H9 (cell line): ENCODE measurements at regions not wholly inside any gene's neighbourhood (a gene's known extent, or its start where the extent isn't known, plus 50 kb on each side); places are given as distances from the start of the nearest gene placed in this dataset.

ENCODE experiments used
- DNase-seq: peaks from one replicate; pipeline ENCODE4 v3.0.0-alpha.2; 2017
- H2AFZ ChIP-seq: one replicate; pipeline ENCODE4 v1.6.1; 2013; ENCODE audit warnings: mild to moderate bottlenecking, low read length, control low read depth, moderate library complexity
- H2AK5ac ChIP-seq: 2 replicates; pipeline ENCODE4 v1.6.1; 2013; ENCODE audit warnings: low read length, control low read depth, mixed read lengths; ENCODE audit not compliant: insufficient read length
- H2BK120ac ChIP-seq: one replicate; pipeline ENCODE4 v1.6.1; 2013; ENCODE audit warnings: low read depth, mild to moderate bottlenecking, low read length, control low read depth, inconsistent platforms; ENCODE audit not compliant: poor library complexity, severe bottlenecking
- H2BK12ac ChIP-seq: 2 replicates; pipeline ENCODE4 v1.6.1; 2013; ENCODE audit warnings: low read length, control low read depth, mixed read lengths, low read depth; ENCODE audit not compliant: insufficient read length
- H2BK15ac ChIP-seq: 2 replicates; pipeline ENCODE4 v1.6.1; 2013; ENCODE audit warnings: low read depth, low read length, control low read depth
- H2BK20ac ChIP-seq: one replicate; pipeline ENCODE4 v1.6.1; 2013; ENCODE audit warnings: low read depth, mild to moderate bottlenecking, low read length, control low read depth, inconsistent platforms; ENCODE audit not compliant: poor library complexity, severe bottlenecking
- H2BK5ac ChIP-seq: 2 replicates; pipeline ENCODE4 v1.6.1; 2013; ENCODE audit warnings: low read length, control low read depth, mixed read lengths; ENCODE audit not compliant: insufficient read length
- H3K14ac ChIP-seq: 2 replicates; pipeline ENCODE4 v1.6.1; 2013; ENCODE audit warnings: low read length, control low read depth; ENCODE audit not compliant: insufficient read depth
- H3K18ac ChIP-seq: 2 replicates; pipeline ENCODE4 v1.6.1; 2013; ENCODE audit warnings: low read depth, mild to moderate bottlenecking, mixed read lengths, low read length, control low read depth; ENCODE audit not compliant: insufficient read length
- H3K23ac ChIP-seq: 2 replicates; pipeline ENCODE4 v1.6.1; 2013; ENCODE audit warnings: low read length, control low read depth, mixed read lengths, low read depth; ENCODE audit not compliant: insufficient read length
- H3K23me2 ChIP-seq: 2 replicates; pipeline ENCODE4 v1.6.1; 2013; ENCODE audit warnings: low read depth, mild to moderate bottlenecking, mixed read lengths, low read length, control low read depth; ENCODE audit not compliant: insufficient read length, poor library complexity, severe bottlenecking
- H3K27ac ChIP-seq: 2 replicates; pipeline ENCODE4 v1.5.1; 2013; ENCODE audit warnings: low read length, control low read depth, mixed read lengths, low read depth; ENCODE audit not compliant: insufficient read length
- H3K27me3 ChIP-seq: 2 replicates; pipeline ENCODE4 v1.6.1; 2013; ENCODE audit warnings: low read length, control low read depth, inconsistent platforms; ENCODE audit not compliant: insufficient read depth
- H3K4ac ChIP-seq: 2 replicates; pipeline ENCODE4 v1.6.1; 2013; ENCODE audit warnings: low read depth, mild to moderate bottlenecking, control low read depth, inconsistent platforms, low read length, moderate library complexity
- H3K4me1 ChIP-seq: 2 replicates; pipeline ENCODE4 v1.6.1; 2013; ENCODE audit warnings: low read length, control low read depth, inconsistent platforms; ENCODE audit not compliant: insufficient read depth
- H3K4me2 ChIP-seq: 2 replicates; pipeline ENCODE4 v1.6.1; 2013; ENCODE audit warnings: low read length, control low read depth, mixed read lengths; ENCODE audit not compliant: insufficient read length, insufficient read depth
- H3K56ac ChIP-seq: 2 replicates; pipeline ENCODE4 v1.6.1; 2013; ENCODE audit warnings: low read depth, mild to moderate bottlenecking, mixed read lengths, low read length, control low read depth; ENCODE audit not compliant: insufficient read length
- H3K79me1 ChIP-seq: 2 replicates; pipeline ENCODE4 v1.6.1; 2013; ENCODE audit warnings: low read depth, mild to moderate bottlenecking, moderate library complexity, low read length, control low read depth, inconsistent platforms; ENCODE audit not compliant: insufficient read depth, poor library complexity, severe bottlenecking
- H3K79me2 ChIP-seq: 2 replicates; pipeline ENCODE4 v1.6.1; 2013; ENCODE audit warnings: low read length, control low read depth, inconsistent platforms; ENCODE audit not compliant: insufficient read depth
- H3K9ac ChIP-seq: 2 replicates; pipeline ENCODE4 v1.6.1; 2013; ENCODE audit warnings: low read length, control low read depth, mixed read lengths; ENCODE audit not compliant: insufficient read length; ENCODE audit errors: extremely low read depth
- H3K9me3 ChIP-seq: one replicate; pipeline ENCODE4 v1.6.1; 2013; ENCODE audit warnings: low read depth, low read length, inconsistent platforms; ENCODE audit not compliant: control insufficient read depth
- H3T11ph ChIP-seq: one replicate; pipeline ENCODE4 v1.6.1; 2013; ENCODE audit warnings: mild to moderate bottlenecking, low read length, control low read depth, inconsistent platforms
- H4K20me1 ChIP-seq: one replicate; pipeline ENCODE4 v1.6.1; 2013; ENCODE audit not compliant: control insufficient read depth, insufficient read length, insufficient read depth
- H4K5ac ChIP-seq: 2 replicates; pipeline ENCODE4 v1.6.1; 2013; ENCODE audit warnings: low read depth, mild to moderate bottlenecking, mixed read lengths, low read length, control low read depth; ENCODE audit not compliant: insufficient read length
- H4K8ac ChIP-seq: replicated peaks from 2 replicates; pipeline ENCODE4 v1.6.1; 2013; ENCODE audit warnings: low read length, control low read depth, mixed read lengths, low read depth; ENCODE audit not compliant: insufficient read length
- H4K91ac ChIP-seq: 2 replicates; pipeline ENCODE4 v1.6.1; 2013; ENCODE audit warnings: low read depth, mild to moderate bottlenecking, moderate library complexity, mixed read lengths, low read length, control low read depth; ENCODE audit not compliant: insufficient read length
- H3K27ac Mint-ChIP-seq, 3 experiments: 2 replicates in 2 of 3; 3 replicates in 1 of 3; pipeline ENCODE4 v1.8.0; 2020 to 2021; ENCODE audit warnings: mixed read lengths in 3 of 3, mild to moderate bottlenecking in 1 of 3, moderate library complexity in 1 of 3
- H3K27me3 Mint-ChIP-seq: 2 replicates; pipeline ENCODE4 v1.8.0; 2021; ENCODE audit warnings: low read depth, mild to moderate bottlenecking, moderate library complexity, mixed read lengths
- H3K36me3 Mint-ChIP-seq, 3 experiments: 2 replicates in 2 of 3; 3 replicates in 1 of 3; pipeline ENCODE4 v1.8.0; 2020 to 2021; ENCODE audit warnings: low read depth in 3 of 3, mixed read lengths in 3 of 3; ENCODE audit not compliant: insufficient read depth in 1 of 3
- H3K4me1 Mint-ChIP-seq, 2 experiments: 2 replicates each; pipeline ENCODE4 v1.8.0; 2020; ENCODE audit warnings: mixed read lengths in 2 of 2
- H3K4me3 Mint-ChIP-seq, 2 experiments: 2 replicates in 1 of 2; 3 replicates in 1 of 2; pipeline ENCODE4 v1.8.0; 2020 to 2021; ENCODE audit warnings: mild to moderate bottlenecking in 2 of 2, mixed read lengths in 2 of 2, moderate library complexity in 1 of 2
- H3K9me3 Mint-ChIP-seq, 2 experiments: 2 replicates in 1 of 2; 3 replicates in 1 of 2; pipeline ENCODE4 v1.8.0; 2020; ENCODE audit warnings: mild to moderate bottlenecking in 2 of 2, mixed read lengths in 2 of 2, moderate library complexity in 1 of 2
- CTCF ChIP-seq: fragments of 200-600 bp; sonication (generic); conservative IDR thresholded peaks from 3 replicates; pipeline ENCODE4 v1.8.0; 2021; ENCODE audit warnings: antibody characterized with exemption, mild to moderate bottlenecking
- WGBS: extraction: QIAGEN DNeasy Blood & Tissue Kit; methylation state at CpG from one replicate; pipeline ENCODE4 v1.1.7; 2013; ENCODE audit warnings: missing lambda C conversion rate, low lambda C conversion rate, mixed read lengths; ENCODE audit not compliant: insufficient read length; ENCODE audit errors: extremely low coverage; 5-methylcytosine and 5-hydroxymethylcytosine counted together

DNA sequence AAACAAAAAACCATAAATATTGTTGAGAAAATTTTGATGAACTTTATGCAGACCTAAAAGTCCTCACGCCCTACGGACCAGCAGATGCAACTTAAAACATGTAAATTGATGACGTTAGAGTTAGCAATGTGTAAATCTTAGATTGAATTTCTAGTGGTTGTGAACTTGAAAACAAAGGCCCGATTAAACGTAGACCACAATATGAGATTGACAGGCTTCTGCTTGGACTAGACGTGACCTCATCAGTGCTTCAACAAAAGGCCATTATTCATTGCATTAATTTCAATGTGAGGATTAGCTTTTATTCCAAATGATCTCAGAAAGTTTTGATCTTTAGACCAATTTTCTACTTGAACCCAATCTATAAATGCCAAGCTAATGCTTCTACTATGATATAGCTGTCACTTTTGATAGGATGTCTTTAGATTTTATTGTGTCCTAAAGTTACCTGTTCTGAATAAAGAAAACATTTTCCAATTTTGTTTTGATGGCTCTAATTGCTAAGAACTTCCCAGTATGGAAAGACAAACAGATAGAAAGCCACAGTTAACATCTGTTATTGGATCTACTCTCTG is 55.4 kb upstream of the SPPL2A start:
- Histone ChIP-seq H3K9me3 (no peaks in the 10 kb centered on the region), H2BK120ac (no peak overlapping the region), H4K5ac (no peak overlapping the region), H4K91ac (no peak overlapping the region), H3K4ac (no peak overlapping the region), H2AK5ac (no peak overlapping the region), H3K27me3 (no peaks in the 10 kb centered on the region), H2BK20ac (no peak overlapping the region), H3K4me2 (no peak overlapping the region), H4K20me1 (no peaks in the 10 kb centered on the region), H3K27ac (no peak overlapping the region), H2BK5ac (no peak overlapping the region), H3K14ac (no peak overlapping the region), H3K79me2 (no peaks in the 10 kb centered on the region), H3K23me2 (no peaks in the 10 kb centered on the region), H2BK15ac (no peak overlapping the region), H2AFZ (no peak overlapping the region), H3K9ac (no peak overlapping the region), H3K79me1 (no peaks in the 10 kb centered on the region), H2BK12ac (no peak overlapping the region), H3K23ac (no peak overlapping the region), H4K8ac (no peak overlapping the region), H3K56ac (no peak overlapping the region), H3T11ph (no peak overlapping the region), H3K4me1 (no peaks in the 10 kb centered on the region; the same call in 1 of the 2 replicates), H3K18ac (no peak overlapping the region)
- H3K27me3 Mint-ChIP-seq, result no peaks in the 10 kb centered on the region
- no peak for DNase-seq
- no peaks in the 10 kb centered on the region for H3K9me3 Mint-ChIP-seq
- H3K4me1 Mint-ChIP-seq, result peaks cover 10 to 16% of the 10 kb centered on the region in 2 experiments
- no peak for TF ChIP-seq CTCF
- H3K36me3 Mint-ChIP-seq, result no peaks in the 10 kb centered on the region
- no peak overlapping the region for H3K4me3 Mint-ChIP-seq
- no peak overlapping the region for H3K27ac Mint-ChIP-seq
- no CpG with 5 or more reads among the region's 6 CpGs for WGBS
